OCI-LY3 (cell line): ENCODE measurements at regions not wholly inside any gene's neighbourhood (a gene's known extent, or its start where the extent isn't known, plus 50 kb on each side); places are given as distances from the start of the nearest gene placed in this dataset.

ENCODE experiments used
- H2AFZ ChIP-seq: fragments of 200-600, 300-600 bp; shearing (Covaris generic); 2 replicates; pipeline ENCODE4 v1.6.0; 2014; ENCODE audit warnings: antibody characterized with exemption, low read depth, low read length
- H3K27ac ChIP-seq: fragments of 200-600, 300-600 bp; sonication (generic); 2 replicates; pipeline ENCODE4 v1.5.1; 2014; ENCODE audit warnings: mild to moderate bottlenecking, low read length, moderate library complexity, mixed read lengths
- H3K27me3 ChIP-seq: fragments of 200-600, 300-600 bp; sonication (generic); 2 replicates; pipeline ENCODE4 v1.6.1; 2014; ENCODE audit warnings: low read depth, low read length, mixed read lengths
- H3K36me3 ChIP-seq: fragments of 200-600, 300-600 bp; sonication (generic); replicated peaks from 2 replicates; pipeline ENCODE3; 2014; ENCODE audit warnings: low read depth, low read length, mixed read lengths
- H3K4me1 ChIP-seq: fragments of 300-600, 200-600 bp; sonication (generic); 2 replicates; pipeline ENCODE4 v1.6.1; 2014; ENCODE audit warnings: low read length, mixed read lengths
- H3K4me2 ChIP-seq: fragments of 200-600, 300-600 bp; sonication (generic); 2 replicates; pipeline ENCODE4 v1.6.1; 2014; ENCODE audit warnings: low read length, mixed read lengths
- H3K4me3 ChIP-seq: fragments of 300-600, 200-600 bp; sonication (generic); 2 replicates; pipeline ENCODE4 v1.5.1; 2014; ENCODE audit warnings: antibody characterized with exemption, mild to moderate bottlenecking, low read length, moderate library complexity
- H3K79me2 ChIP-seq: fragments of 300-600, 200-600 bp; shearing (Covaris generic); 2 replicates; pipeline ENCODE4 v1.6.1; 2014; ENCODE audit warnings: mild to moderate bottlenecking, low read length, mixed read lengths
- H3K9ac ChIP-seq: fragments of 300-600, 200-600 bp; shearing (Covaris generic); 2 replicates; pipeline ENCODE4 v1.6.0; 2014; ENCODE audit warnings: mild to moderate bottlenecking, low read length, moderate library complexity
- H3K9me3 ChIP-seq: fragments of 200-600, 300-600 bp; shearing (Covaris generic); 2 replicates; pipeline ENCODE4 v1.6.1; 2014; ENCODE audit warnings: low read length, mixed read lengths; ENCODE audit not compliant: insufficient read depth
- H4K20me1 ChIP-seq: fragments of 200-600, 300-600 bp; sonication (generic); 2 replicates; pipeline ENCODE4 v1.6.1; 2016; ENCODE audit warnings: low read length, mixed read lengths; ENCODE audit not compliant: insufficient read depth
- CTCF ChIP-seq: fragments of 200-600, 300-600 bp; sonication (generic); IDR thresholded peaks from 2 replicates; pipeline ENCODE4 v1.5.1; 2014; ENCODE audit warnings: antibody characterized with exemption, low read length, low read depth
- EZH2phosphoT487 ChIP-seq: fragments of 200-600 bp; shearing (Covaris generic); IDR thresholded peaks from 2 replicates; pipeline ENCODE4 v1.6.1; 2018; ENCODE audit warnings: antibody characterized with exemption, mixed run types, low read depth

GRCh38 chr2:204336153-204336744 lies 209.0 kb upstream of the PARD3B start:
- TF ChIP-seq EZH2phosphoT487 (no peak), CTCF (no peak)
- no peak overlapping the region for H3K4me2 ChIP-seq
- no peaks in the 10 kb centered on the region for H3K9me3 ChIP-seq
- no peak overlapping the region for H3K9ac ChIP-seq
- no peaks in the 10 kb centered on the region for H3K4me1 ChIP-seq
- peaks cover 20% of the 10 kb centered on the region for H3K27me3 ChIP-seq
- no peaks in the 10 kb centered on the region for H3K36me3 ChIP-seq
- no peak overlapping the region for H3K4me3 ChIP-seq
- no peaks in the 10 kb centered on the region for H3K79me2 ChIP-seq
- no peaks in the 10 kb centered on the region for H4K20me1 ChIP-seq
- H2AFZ ChIP-seq = no peak overlapping the region
- H3K27ac ChIP-seq = no peak overlapping the region

- Histone ChIP-seq H3K27ac (no peak overlapping the region), H3K4me2 (no peak overlapping the region), H3K27me3 (peaks cover 22% of the 10 kb centered on the region), H3K9ac (no peak overlapping the region), H3K79me2 (no peaks in the 10 kb centered on the region), H3K9me3 (no peaks in the 10 kb centered on the region), H3K4me1 (no peaks in the 10 kb centered on the region), H3K36me3 (no peaks in the 10 kb centered on the region), H3K4me3 (no peak overlapping the region), H2AFZ (no peak overlapping the region), H4K20me1 (no peaks in the 10 kb centered on the region)
- TF ChIP-seq CTCF (no peak), EZH2phosphoT487 (no peak)
Observed at GRCh38 chr2:204337638-204338037, 207.6 kb upstream of the PARD3B start.

- H2AFZ ChIP-seq = no peak overlapping the region
- peaks cover 23% of the 10 kb centered on the region for H3K27me3 ChIP-seq
- no peaks in the 10 kb centered on the region for H3K36me3 ChIP-seq
- H3K4me2 ChIP-seq = no peak overlapping the region
- no peaks in the 10 kb centered on the region for H3K79me2 ChIP-seq
- H3K9me3 ChIP-seq = no peaks in the 10 kb centered on the region
- H3K27ac ChIP-seq = no peak overlapping the region
- no peak overlapping the region for H3K4me3 ChIP-seq
- TF ChIP-seq EZH2phosphoT487 (no peak), CTCF (no peak)
- H4K20me1 ChIP-seq = no peaks in the 10 kb centered on the region
- H3K4me1 ChIP-seq = no peaks in the 10 kb centered on the region
- H3K9ac ChIP-seq = no peak overlapping the region
Observed at GRCh38 chr2:204339212-204339715, 206.0 kb upstream of the PARD3B start.

- Histone ChIP-seq H3K27ac (no peak overlapping the region), H3K79me2 (no peaks in the 10 kb centered on the region), H3K9ac (no peak overlapping the region), H4K20me1 (no peaks in the 10 kb centered on the region), H3K4me1 (no peaks in the 10 kb centered on the region), H2AFZ (no peak overlapping the region), H3K4me2 (no peak overlapping the region), H3K4me3 (no peak overlapping the region), H3K27me3 (peaks cover 27% of the 10 kb centered on the region), H3K9me3 (no peaks in the 10 kb centered on the region), H3K36me3 (no peaks in the 10 kb centered on the region)
- TF ChIP-seq EZH2phosphoT487 (no peak), CTCF (no peak)
Observed at GRCh38 chr2:204340511-204340910, 204.8 kb upstream of the PARD3B start.
